BJ (cell line): ENCODE measurements at regions not wholly inside any gene's neighbourhood (a gene's known extent, or its start where the extent isn't known, plus 50 kb on each side); places are given as distances from the start of the nearest gene placed in this dataset.

Experiments
- CTCF ChIA-PET: fragments of 350-600 bp; formaldehyde crosslinking; extraction: SDS; loops from one replicate; lab custom pipeline; 2021; ENCODE audit warnings: antibody characterized with exemption, inconsistent platforms; lab: Yijun Ruan, JAX
- POLR2A ChIA-PET: fragments of 300-600 bp; sonication (Branson Sonifier 250); formaldehyde crosslinking; extraction: SDS; loops from one replicate; lab custom pipeline; 2021; ENCODE audit warnings: antibody characterized with exemption; lab: Charles Lee
- DNase-seq: peaks from one replicate; pipeline ENCODE4 v3.0.0-alpha.2; 2011; ENCODE audit warnings: low read depth
- H3K27me3 ChIP-seq: 2 replicates; pipeline ENCODE4 v1.6.0; 2011; ENCODE audit warnings: low read length; ENCODE audit not compliant: control insufficient read depth, insufficient read depth
- H3K36me3 ChIP-seq: 2 replicates; pipeline ENCODE4 v1.5.1; 2011; ENCODE audit warnings: low read length; ENCODE audit not compliant: control insufficient read depth, insufficient read depth
- H3K4me3 ChIP-seq: 2 replicates; pipeline ENCODE4 v1.5.1; 2011; ENCODE audit warnings: low read depth, mild to moderate bottlenecking, control low read depth, low read length
- TF ChIP-seq, protein P1 (sequence below): IDR thresholded peaks from 2 replicates; pipeline ENCODE4 v1.5.1; 2011; ENCODE audit warnings: low read depth, mild to moderate bottlenecking, control low read depth, inconsistent platforms, low read length, moderate library complexity; ENCODE audit not compliant: insufficient read depth

DNA sequence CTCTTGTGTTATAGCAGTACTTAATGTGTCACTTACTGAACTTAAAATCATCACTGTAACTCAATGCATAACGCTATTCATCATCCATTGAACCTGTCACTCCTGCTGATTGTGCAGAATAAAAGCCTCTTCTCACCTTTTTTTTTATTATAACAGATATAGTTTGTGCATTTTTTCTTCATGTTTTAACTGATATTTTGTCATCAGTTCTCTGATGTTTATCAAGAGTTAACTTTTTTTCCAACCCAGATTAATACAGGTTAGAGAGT lies 100.4 kb downstream of the SLIT2 start:
- TF ChIP-seq, protein P1, sequence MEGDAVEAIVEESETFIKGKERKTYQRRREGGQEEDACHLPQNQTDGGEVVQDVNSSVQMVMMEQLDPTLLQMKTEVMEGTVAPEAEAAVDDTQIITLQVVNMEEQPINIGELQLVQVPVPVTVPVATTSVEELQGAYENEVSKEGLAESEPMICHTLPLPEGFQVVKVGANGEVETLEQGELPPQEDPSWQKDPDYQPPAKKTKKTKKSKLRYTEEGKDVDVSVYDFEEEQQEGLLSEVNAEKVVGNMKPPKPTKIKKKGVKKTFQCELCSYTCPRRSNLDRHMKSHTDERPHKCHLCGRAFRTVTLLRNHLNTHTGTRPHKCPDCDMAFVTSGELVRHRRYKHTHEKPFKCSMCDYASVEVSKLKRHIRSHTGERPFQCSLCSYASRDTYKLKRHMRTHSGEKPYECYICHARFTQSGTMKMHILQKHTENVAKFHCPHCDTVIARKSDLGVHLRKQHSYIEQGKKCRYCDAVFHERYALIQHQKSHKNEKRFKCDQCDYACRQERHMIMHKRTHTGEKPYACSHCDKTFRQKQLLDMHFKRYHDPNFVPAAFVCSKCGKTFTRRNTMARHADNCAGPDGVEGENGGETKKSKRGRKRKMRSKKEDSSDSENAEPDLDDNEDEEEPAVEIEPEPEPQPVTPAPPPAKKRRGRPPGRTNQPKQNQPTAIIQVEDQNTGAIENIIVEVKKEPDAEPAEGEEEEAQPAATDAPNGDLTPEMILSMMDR: no peak
- Histone ChIP-seq H3K4me3 (no peak overlapping the region), H3K27me3 (no peaks in the 10 kb centered on the region), H3K36me3 (no peaks in the 10 kb centered on the region)
- POLR2A ChIA-PET: no interaction called here
- no peak for DNase-seq
- CTCF ChIA-PET: interaction anchor here (0.7 to 1.0 kb wide), 2 partner anchors 9 to 42 kb away, joined by 3 read pairs; no protein-coding TSS in a partner anchor

DNA sequence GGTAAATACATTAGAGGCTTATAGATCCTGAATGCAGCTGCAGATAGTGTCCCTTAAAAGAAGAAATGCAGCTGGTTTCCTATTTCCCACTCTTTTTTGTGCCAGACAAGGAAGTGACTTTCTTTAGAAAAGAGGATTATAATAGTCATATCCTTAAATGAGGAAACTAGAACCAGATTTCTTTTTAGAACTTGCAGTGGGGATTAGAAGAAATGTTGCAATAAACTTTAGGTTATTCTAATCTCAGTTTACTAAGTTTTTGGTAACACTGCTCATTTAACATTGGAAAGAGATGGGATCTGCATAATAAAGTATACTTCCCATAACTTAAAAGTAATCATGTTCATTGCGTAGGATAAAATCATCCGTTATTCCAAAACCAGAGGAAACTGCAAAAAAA lies 101.9 kb downstream of the SLIT2 start:
- TF ChIP-seq, protein P1: no peak
- H3K36me3 ChIP-seq: no peaks in the 10 kb centered on the region
- ChIA-PET CTCF (interaction anchor here (1.6 kb wide), 1 partner anchor 13 kb away, joined by 6 read pairs; no protein-coding TSS in a partner anchor), POLR2A (no interaction called here)
- no peaks in the 10 kb centered on the region for H3K27me3 ChIP-seq
- DNase-seq: no peak
- no peak overlapping the region for H3K4me3 ChIP-seq

DNA sequence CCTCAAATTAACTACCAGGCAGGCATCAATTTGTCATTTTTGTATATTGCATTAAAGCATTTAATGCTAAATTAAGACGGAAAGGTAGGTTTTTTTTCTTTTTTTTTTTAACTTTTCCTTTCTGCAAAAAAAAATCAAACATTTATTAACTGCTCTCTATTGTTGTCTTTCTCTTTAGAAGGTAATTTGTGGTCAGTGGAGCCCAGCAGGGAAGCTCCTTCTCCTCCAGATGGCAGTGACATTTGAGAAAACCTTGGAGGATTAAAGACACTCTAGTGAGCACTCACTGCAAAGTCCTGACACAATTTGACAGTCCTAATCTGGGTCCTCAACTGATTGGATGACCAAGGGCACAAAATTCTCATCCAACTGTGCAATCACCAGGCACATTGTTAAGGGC lies 102.4 kb downstream of the SLIT2 start:
- ChIA-PET POLR2A (no interaction called here), CTCF (interaction anchor here (1.6 kb wide), 1 partner anchor 12 kb away, joined by 6 read pairs; no protein-coding TSS in a partner anchor)
- DNase-seq: no peak
- Histone ChIP-seq H3K4me3 (no peak overlapping the region), H3K36me3 (no peaks in the 10 kb centered on the region), H3K27me3 (no peaks in the 10 kb centered on the region)
- TF ChIP-seq, protein P1: no peak

DNA sequence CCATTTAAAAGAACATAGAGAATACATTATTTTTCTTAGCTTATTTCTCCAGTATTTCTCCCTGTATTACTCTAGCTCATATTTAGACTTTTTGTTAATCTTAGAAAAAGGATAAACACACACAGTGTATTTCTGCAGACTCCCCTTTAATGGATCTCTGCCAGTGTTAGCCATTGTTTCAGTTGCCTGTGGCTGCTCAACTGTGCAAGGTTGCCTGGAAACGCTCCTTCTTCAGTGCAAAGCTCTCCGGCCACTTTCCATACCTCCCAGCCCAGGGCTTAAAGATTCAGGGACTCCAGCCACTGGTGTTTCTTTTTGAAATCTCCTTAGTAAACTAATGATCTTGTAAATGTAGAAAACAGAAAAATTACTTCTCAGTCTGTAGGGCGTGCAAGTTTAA lies 104.9 kb downstream of the SLIT2 start:
- H3K4me3 ChIP-seq: no peak overlapping the region
- no peak for DNase-seq
- ChIA-PET POLR2A (no interaction called here), CTCF (interaction anchor here (1.1 kb wide), 1 partner anchor 13 kb away, joined by 3 read pairs; no protein-coding TSS in a partner anchor)
- no peaks in the 10 kb centered on the region for H3K36me3 ChIP-seq
- TF ChIP-seq, protein P1: no peak
- no peaks in the 10 kb centered on the region for H3K27me3 ChIP-seq

DNA sequence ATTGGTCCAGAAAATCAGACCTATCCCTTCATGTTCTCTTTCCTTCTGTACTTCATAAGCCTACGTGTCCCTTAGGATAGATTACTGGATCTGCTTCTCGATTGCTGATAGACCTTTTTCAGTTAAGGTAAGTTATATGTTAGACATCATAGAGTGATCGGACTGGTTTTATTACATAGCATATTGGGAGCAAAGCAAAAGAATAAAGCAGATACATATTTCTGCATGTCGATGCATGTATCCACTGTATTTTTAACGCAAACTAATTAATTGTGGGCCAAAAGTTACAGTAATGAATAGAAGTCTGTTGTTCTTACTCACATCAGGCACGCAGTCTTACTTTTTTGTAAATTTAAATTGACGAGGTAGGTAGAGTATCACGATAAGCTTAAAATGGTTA lies 106.4 kb downstream of the SLIT2 start:
- Histone ChIP-seq H3K27me3 (no peaks in the 10 kb centered on the region), H3K4me3 (no peak overlapping the region), H3K36me3 (no peaks in the 10 kb centered on the region)
- CTCF ChIA-PET: no interaction called here
- no peak for DNase-seq
- POLR2A ChIA-PET: no interaction called here
- TF ChIP-seq, protein P1: no peak
